ENCODE measurements at regions not wholly inside any gene's neighbourhood (a gene's known extent, or its start where the extent isn't known, plus 50 kb on each side); places are given as distances from the start of the nearest gene placed in this dataset.

DNA sequence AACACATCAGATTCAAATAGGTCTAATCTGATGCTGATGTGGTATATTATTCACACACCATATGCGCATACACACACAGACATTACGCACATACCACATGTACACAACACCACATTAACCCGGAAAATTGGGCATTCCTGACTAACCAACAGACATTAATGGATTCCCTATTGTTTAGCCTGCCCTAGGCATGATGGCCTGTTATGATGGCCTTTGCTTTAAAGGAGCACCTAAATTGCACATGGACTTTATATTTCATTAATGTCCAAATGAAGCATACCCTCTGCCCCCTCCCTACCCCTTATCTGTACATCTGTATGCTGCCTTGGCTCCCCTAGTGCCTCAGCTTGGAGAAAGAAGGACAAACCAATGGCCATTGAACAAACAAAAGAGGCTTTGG lies 127.7 kb upstream of the PRLR start:
- Histone ChIP-seq H4K20me1 (ENCODE audit: control insufficient read depth, extremely low read depth, insufficient read depth, low read length) (no peaks in the 10 kb centered on the region), H3K4me2 (ENCODE audit: extremely low read depth, insufficient read depth, low read length) (no peak overlapping the region), H3K36me3 (ENCODE audit: control insufficient read depth, insufficient read depth, low read length) (no peaks in the 10 kb centered on the region), H3K4me1 (ENCODE audit: control insufficient read depth, extremely low read depth, insufficient read depth, low read length) (no peaks in the 10 kb centered on the region), H3K9me3 (ENCODE audit: control insufficient read depth, insufficient read depth, low read depth, low read length) (no peaks in the 10 kb centered on the region), H3K27ac (ENCODE audit: insufficient read depth, low read length) (no peak overlapping the region), H3K79me2 (ENCODE audit: control insufficient read depth, insufficient read depth, low read length) (no peaks in the 10 kb centered on the region), H3K9ac (ENCODE audit: insufficient read depth, low read length) (no peak overlapping the region), H3K4me3 (replicated peaks in 1 of 4; ENCODE audit: control extremely low read depth in 1 of 4, insufficient read depth in 1 of 4, low read depth in 3 of 4, low read length in 4 of 4) (no peak overlapping the region), H3K27me3 (ENCODE audit: control insufficient read depth, insufficient read depth, low read length) (no peaks in the 10 kb centered on the region), H2AFZ (ENCODE audit: low read length) (no peak overlapping the region)
- no peak for DNase-seq (ENCODE audit: low read depth in 2 of 2)
- TF ChIP-seq, protein P1, sequence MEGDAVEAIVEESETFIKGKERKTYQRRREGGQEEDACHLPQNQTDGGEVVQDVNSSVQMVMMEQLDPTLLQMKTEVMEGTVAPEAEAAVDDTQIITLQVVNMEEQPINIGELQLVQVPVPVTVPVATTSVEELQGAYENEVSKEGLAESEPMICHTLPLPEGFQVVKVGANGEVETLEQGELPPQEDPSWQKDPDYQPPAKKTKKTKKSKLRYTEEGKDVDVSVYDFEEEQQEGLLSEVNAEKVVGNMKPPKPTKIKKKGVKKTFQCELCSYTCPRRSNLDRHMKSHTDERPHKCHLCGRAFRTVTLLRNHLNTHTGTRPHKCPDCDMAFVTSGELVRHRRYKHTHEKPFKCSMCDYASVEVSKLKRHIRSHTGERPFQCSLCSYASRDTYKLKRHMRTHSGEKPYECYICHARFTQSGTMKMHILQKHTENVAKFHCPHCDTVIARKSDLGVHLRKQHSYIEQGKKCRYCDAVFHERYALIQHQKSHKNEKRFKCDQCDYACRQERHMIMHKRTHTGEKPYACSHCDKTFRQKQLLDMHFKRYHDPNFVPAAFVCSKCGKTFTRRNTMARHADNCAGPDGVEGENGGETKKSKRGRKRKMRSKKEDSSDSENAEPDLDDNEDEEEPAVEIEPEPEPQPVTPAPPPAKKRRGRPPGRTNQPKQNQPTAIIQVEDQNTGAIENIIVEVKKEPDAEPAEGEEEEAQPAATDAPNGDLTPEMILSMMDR (conservative IDR thresholded peaks at IDR 0.05 in 1 of 2, IDR thresholded peaks at IDR 0.05 in 1 of 2; ENCODE audit: low read depth in 1 of 2, low read length in 2 of 2): no peak

DNA sequence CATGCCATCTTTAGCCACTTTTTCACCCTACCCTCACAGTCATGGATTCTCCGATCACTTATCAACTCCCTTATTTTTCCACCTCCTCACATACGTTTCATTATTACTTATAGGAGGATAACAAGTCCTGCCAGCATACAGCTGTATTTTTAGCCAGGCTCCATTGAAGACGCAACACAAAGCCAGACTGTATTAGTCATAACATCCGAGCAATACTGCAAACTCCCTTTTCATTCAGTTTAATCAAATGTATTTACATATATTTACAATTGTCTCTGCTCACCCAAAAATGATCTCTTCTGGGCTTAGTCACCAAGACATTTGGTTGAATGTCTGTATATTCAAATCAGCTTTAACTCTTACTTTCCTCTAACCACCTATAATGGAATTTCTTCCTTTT lies 126.4 kb upstream of the PRLR start:
- TF ChIP-seq EZH2 (IDR thresholded peaks at IDR 0.05; ENCODE audit: low read length, missing control alignments): no peak
- TF ChIP-seq, protein P1 (conservative IDR thresholded peaks at IDR 0.05 in 1 of 2, IDR thresholded peaks at IDR 0.05 in 1 of 2; ENCODE audit: low read depth in 1 of 2, low read length in 2 of 2): no peak
- no peaks in the 10 kb centered on the region for H3K36me3 ChIP-seq (ENCODE audit: control insufficient read depth, insufficient read depth, low read length)
- H2AFZ ChIP-seq (ENCODE audit: low read length): no peak overlapping the region
- H3K27ac ChIP-seq (ENCODE audit: insufficient read depth, low read length): no peak overlapping the region
- no peak overlapping the region for H3K9ac ChIP-seq (ENCODE audit: insufficient read depth, low read length)
- H3K4me2 ChIP-seq (ENCODE audit: extremely low read depth, insufficient read depth, low read length): no peak overlapping the region
- H3K4me3 ChIP-seq (replicated peaks in 1 of 4; ENCODE audit: control extremely low read depth in 1 of 4, insufficient read depth in 1 of 4, low read depth in 3 of 4, low read length in 4 of 4): no peak overlapping the region
- no peaks in the 10 kb centered on the region for H3K79me2 ChIP-seq (ENCODE audit: control insufficient read depth, insufficient read depth, low read length)
- no peaks in the 10 kb centered on the region for H3K4me1 ChIP-seq (ENCODE audit: control insufficient read depth, extremely low read depth, insufficient read depth, low read length)
- H4K20me1 ChIP-seq (ENCODE audit: control insufficient read depth, extremely low read depth, insufficient read depth, low read length): no peaks in the 10 kb centered on the region
- peak in 1 of 2 donors; percentile 3 for DNase-seq (ENCODE audit: low read depth in 2 of 2)
- no peaks in the 10 kb centered on the region for H3K27me3 ChIP-seq (ENCODE audit: control insufficient read depth, insufficient read depth, low read length)
- no peaks in the 10 kb centered on the region for H3K9me3 ChIP-seq (ENCODE audit: control insufficient read depth, insufficient read depth, low read depth, low read length)

DNA sequence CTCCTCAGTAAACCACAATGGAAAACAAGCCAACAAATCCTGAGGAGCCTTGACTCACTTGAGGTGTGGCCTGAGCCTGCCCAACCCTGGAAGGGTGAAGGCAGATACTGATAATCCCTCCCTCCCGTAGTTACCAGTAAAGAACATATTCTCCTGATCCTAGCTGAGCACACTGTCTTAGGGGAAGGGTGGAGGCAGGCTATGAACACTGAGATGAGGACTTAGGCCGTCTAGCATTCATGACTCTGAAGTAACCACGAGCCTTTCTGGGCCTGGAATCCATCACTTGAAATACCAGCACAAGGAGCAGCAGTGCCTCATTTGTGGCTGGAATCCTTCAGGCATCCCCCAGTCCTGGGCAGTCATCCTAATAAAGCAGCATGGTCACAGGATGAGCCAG lies 124.5 kb upstream of the PRLR start:
- peak in 1 of 2 donors; percentile 14 for DNase-seq (ENCODE audit: low read depth in 2 of 2)
- TF ChIP-seq EZH2 (IDR thresholded peaks at IDR 0.05; ENCODE audit: low read length, missing control alignments): no peak
- TF ChIP-seq, protein P1 (conservative IDR thresholded peaks at IDR 0.05 in 1 of 2, IDR thresholded peaks at IDR 0.05 in 1 of 2; ENCODE audit: low read depth in 1 of 2, low read length in 2 of 2): no peak
- Histone ChIP-seq H4K20me1 (ENCODE audit: control insufficient read depth, extremely low read depth, insufficient read depth, low read length) (no peaks in the 10 kb centered on the region), H3K27ac (ENCODE audit: insufficient read depth, low read length) (no peak overlapping the region), H2AFZ (ENCODE audit: low read length) (no peak overlapping the region), H3K4me3 (replicated peaks in 1 of 4; ENCODE audit: control extremely low read depth in 1 of 4, insufficient read depth in 1 of 4, low read depth in 3 of 4, low read length in 4 of 4) (no peak overlapping the region), H3K9me3 (ENCODE audit: control insufficient read depth, insufficient read depth, low read depth, low read length) (no peaks in the 10 kb centered on the region), H3K36me3 (ENCODE audit: control insufficient read depth, insufficient read depth, low read length) (no peaks in the 10 kb centered on the region), H3K9ac (ENCODE audit: insufficient read depth, low read length) (no peak overlapping the region), H3K4me1 (ENCODE audit: control insufficient read depth, extremely low read depth, insufficient read depth, low read length) (no peaks in the 10 kb centered on the region), H3K79me2 (ENCODE audit: control insufficient read depth, insufficient read depth, low read length) (no peaks in the 10 kb centered on the region), H3K4me2 (ENCODE audit: extremely low read depth, insufficient read depth, low read length) (no peak overlapping the region), H3K27me3 (ENCODE audit: control insufficient read depth, insufficient read depth, low read length) (no peaks in the 10 kb centered on the region)

Measured in fibroblast of lung (primary cell).